H1 (cell line): ENCODE measurements at regions not wholly inside any gene's neighbourhood (a gene's known extent, or its start where the extent isn't known, plus 50 kb on each side); places are given as distances from the start of the nearest gene placed in this dataset.

Source experiments
- CTCF ChIA-PET: fragments of 300-600 bp; sonication (Branson Sonifier 250); formaldehyde crosslinking; loops from one replicate; lab custom pipeline; 2021; ENCODE audit not compliant: partially characterized antibody; lab: Charles Lee
- POLR2A ChIA-PET: fragments of 300-600 bp; sonication (Branson Sonifier 250); formaldehyde crosslinking; loops from one replicate; lab custom pipeline; 2021; ENCODE audit warnings: inconsistent platforms; ENCODE audit not compliant: partially characterized antibody; lab: Charles Lee
- DNase-seq, 2 experiments: peaks; one replicate each; pipeline versions ENCODE4 v3.0.0 to v3.0.0-alpha.2; 2010 to 2022; ENCODE audit warnings: low spot score in 2 of 2, low read depth in 1 of 2, mixed read lengths in 1 of 2
- FAIRE-seq: peaks from 2 replicates; lab custom pipeline; 2011; peaks lifted over from hg19 to GRCh38; lab: Jason Lieb, UNC
- H2AFZ ChIP-seq: 2 replicates; pipeline ENCODE4 v1.8.1; 2012; ENCODE audit warnings: low read length, inconsistent platforms
- H2AK5ac ChIP-seq: 2 replicates; pipeline ENCODE4 v1.6.1; 2013; ENCODE audit warnings: low read depth, low read length
- H2BK120ac ChIP-seq: replicated peaks from 2 replicates; pipeline ENCODE3; 2013; ENCODE audit warnings: low read depth, low read length, inconsistent platforms
- H2BK12ac ChIP-seq: 2 replicates; pipeline ENCODE4 v1.6.1; 2013; ENCODE audit warnings: low read depth, low read length
- H2BK15ac ChIP-seq: 2 replicates; pipeline ENCODE4 v1.6.1; 2013; ENCODE audit warnings: low read length
- H2BK20ac ChIP-seq: 2 replicates; pipeline ENCODE4 v1.6.1; 2013; ENCODE audit warnings: low read length
- H2BK5ac ChIP-seq: 2 replicates; pipeline ENCODE4 v1.6.1; 2013; ENCODE audit warnings: low read depth, low read length
- H3K14ac ChIP-seq: 2 replicates; pipeline ENCODE4 v1.6.1; 2013; ENCODE audit warnings: inconsistent platforms; ENCODE audit not compliant: insufficient read length
- H3K18ac ChIP-seq: 2 replicates; pipeline ENCODE4 v1.6.1; 2013; ENCODE audit warnings: low read length; ENCODE audit errors: extremely low read depth
- H3K23ac ChIP-seq: 2 replicates; pipeline ENCODE4 v1.6.1; 2013; ENCODE audit warnings: inconsistent platforms; ENCODE audit not compliant: insufficient read length
- H3K23me2 ChIP-seq: 2 replicates; pipeline ENCODE4 v1.6.1; 2013; ENCODE audit warnings: low read depth, low read length
- H3K27ac ChIP-seq: 2 replicates; pipeline ENCODE4 v1.6.1; 2011; ENCODE audit warnings: low read depth, low read length, inconsistent platforms
- H3K27me3 ChIP-seq, 4 experiments: replicated peaks in 1 of 4; 1 replicate in 1 of 4; 2 replicates in 3 of 4; pipeline versions ENCODE4 v1.6.1 to v1.8.1; 2011 to 2013; ENCODE audit warnings: low read length in 3 of 4, mild to moderate bottlenecking in 3 of 4, inconsistent platforms in 2 of 4, mixed read lengths in 2 of 4, moderate library complexity in 1 of 4; ENCODE audit not compliant: control insufficient read depth in 3 of 4, insufficient read depth in 3 of 4; ENCODE audit errors: extremely low read depth in 1 of 4
- H3K36me3 ChIP-seq, 4 experiments: 2 replicates each; pipeline versions ENCODE4 v1.6.1 to v1.8.1; 2011 to 2013; ENCODE audit warnings: mild to moderate bottlenecking in 4 of 4, low read length in 3 of 4, moderate library complexity in 2 of 4, control low read depth in 1 of 4, inconsistent platforms in 1 of 4; ENCODE audit not compliant: insufficient read depth in 4 of 4, control insufficient read depth in 2 of 4
- H3K4ac ChIP-seq: replicated peaks from 2 replicates; pipeline ENCODE3; 2013; ENCODE audit warnings: low read length, low read depth, mixed read lengths, inconsistent platforms; ENCODE audit not compliant: insufficient read length
- H3K4me1 ChIP-seq, 4 experiments: replicated peaks in 1 of 4; 1 replicate in 1 of 4; 2 replicates in 3 of 4; pipeline versions ENCODE4 v1.6.1 to v1.8.1; 2011 to 2013; ENCODE audit warnings: low read length in 3 of 4, inconsistent platforms in 2 of 4, mixed read lengths in 1 of 4; ENCODE audit not compliant: insufficient read depth in 4 of 4, control insufficient read depth in 3 of 4
- H3K4me2 ChIP-seq, 2 experiments: 2 replicates each; pipeline versions ENCODE4 v1.6.1 to v1.8.1; 2011 to 2013; ENCODE audit warnings: low read depth in 2 of 2, low read length in 2 of 2, control low read depth in 1 of 2, inconsistent platforms in 1 of 2, mild to moderate bottlenecking in 1 of 2; ENCODE audit not compliant: insufficient read depth in 1 of 2
- H3K4me3 ChIP-seq, 4 experiments: fragments of 200-600, 300-600 bp in 1 of 4; sonication (generic), shearing (Covaris generic), sonication (Bioruptor Twin) in 1 of 4; 2 replicates each; pipeline versions ENCODE4 v1.5.1 to v1.8.1; 2011 to 2016; ENCODE audit warnings: low read length in 4 of 4, low read depth in 3 of 4, control low read depth in 2 of 4, inconsistent platforms in 2 of 4, mild to moderate bottlenecking in 2 of 4, mixed read lengths in 1 of 4, moderate library complexity in 1 of 4; ENCODE audit not compliant: insufficient read depth in 2 of 4; ENCODE audit errors: extremely low read depth in 1 of 4
- H3K56ac ChIP-seq: replicated peaks from 2 replicates; pipeline ENCODE3; 2013; ENCODE audit warnings: low read depth, mild to moderate bottlenecking, mixed read lengths, low read length, inconsistent platforms; ENCODE audit not compliant: insufficient read length
- H3K79me1 ChIP-seq: 2 replicates; pipeline ENCODE4 v1.6.1; 2013; ENCODE audit warnings: low read depth, low read length, control low read depth
- H3K79me2 ChIP-seq, 2 experiments: 2 replicates each; pipeline versions ENCODE4 v1.6.1 to v1.8.1; 2012 to 2013; ENCODE audit warnings: low read length in 2 of 2, mild to moderate bottlenecking in 2 of 2, inconsistent platforms in 1 of 2; ENCODE audit not compliant: insufficient read depth in 2 of 2, control insufficient read depth in 1 of 2
- H3K9ac ChIP-seq, 4 experiments: replicated peaks in 1 of 4; 1 replicate in 1 of 4; 2 replicates in 3 of 4; pipeline versions ENCODE4 v1.6.1 to v1.8.1; 2011 to 2013; ENCODE audit warnings: low read depth in 3 of 4, low read length in 3 of 4, control low read depth in 2 of 4, mild to moderate bottlenecking in 2 of 4, moderate library complexity in 2 of 4, inconsistent platforms in 1 of 4; ENCODE audit errors: extremely low read depth in 1 of 4
- H3K9me3 ChIP-seq, 2 experiments: 2 replicates each; pipeline versions ENCODE4 v1.6.1 to v1.8.1; 2012 to 2013; ENCODE audit warnings: mild to moderate bottlenecking in 2 of 2, moderate library complexity in 2 of 2, control low read depth in 1 of 2, inconsistent platforms in 1 of 2, low read depth in 1 of 2, low read length in 1 of 2, mixed read lengths in 1 of 2; ENCODE audit not compliant: insufficient read depth in 2 of 2
- H4K20me1 ChIP-seq, 2 experiments: replicated peaks in 1 of 2; 2 replicates each; pipeline versions ENCODE3 to v1.8.1; 2011 to 2013; ENCODE audit warnings: inconsistent platforms in 2 of 2, low read length in 2 of 2, mild to moderate bottlenecking in 1 of 2; ENCODE audit not compliant: insufficient read depth in 2 of 2, control insufficient read depth in 1 of 2
- H4K5ac ChIP-seq: 2 replicates; pipeline ENCODE4 v1.6.1; 2013; ENCODE audit warnings: low read length, low read depth, mixed read lengths, inconsistent platforms; ENCODE audit not compliant: insufficient read length
- H4K8ac ChIP-seq: 2 replicates; pipeline ENCODE4 v1.8.0; 2013; ENCODE audit warnings: mild to moderate bottlenecking, moderate library complexity, low read length, inconsistent platforms; ENCODE audit not compliant: insufficient read depth; ENCODE audit errors: extremely low read depth
- H4K91ac ChIP-seq: replicated peaks from 2 replicates; pipeline ENCODE3; 2013; ENCODE audit warnings: low read length, mixed read lengths, inconsistent platforms; ENCODE audit not compliant: insufficient read length
- BRCA1 ChIP-seq: IDR thresholded peaks from 2 replicates; pipeline ENCODE4 v1.6.1; 2012; ENCODE audit warnings: low read depth, low read length, improper control_type of control experiment
- EGR1 ChIP-seq: IDR thresholded peaks from 2 replicates; pipeline ENCODE4 v1.6.1; 2011; ENCODE audit warnings: low read depth, low read length, borderline replicate concordance
- EZH2 ChIP-seq: fragments of 200-600 bp; sonication (generic); IDR thresholded peaks from 2 replicates; pipeline ENCODE4 v1.7.1; 2012; ENCODE audit warnings: low read depth, mild to moderate bottlenecking, moderate library complexity, low read length, inconsistent platforms; ENCODE audit not compliant: severe bottlenecking
- GTF2F1 ChIP-seq: IDR thresholded peaks from 2 replicates; pipeline ENCODE4 v1.6.1; 2012; ENCODE audit warnings: low read depth, low read length, improper control_type of control experiment, borderline replicate concordance
- SIX5 ChIP-seq: IDR thresholded peaks from 2 replicates; pipeline ENCODE4 v1.6.1; 2011; ENCODE audit warnings: mild to moderate bottlenecking, low read depth, low read length
- SP1 ChIP-seq: IDR thresholded peaks from 2 replicates; pipeline ENCODE4 v1.6.1; 2011; ENCODE audit warnings: low read depth, low read length
- SP2 ChIP-seq: IDR thresholded peaks from 2 replicates; pipeline ENCODE4 v1.6.1; 2012; ENCODE audit warnings: mild to moderate bottlenecking, low read length, inconsistent platforms
- TCF12 ChIP-seq: IDR thresholded peaks from 2 replicates; pipeline ENCODE4 v1.6.1; 2011; ENCODE audit warnings: low read depth, mild to moderate bottlenecking, low read length
- WGBS, 2 experiments: shearing (Covaris generic) in 1 of 2; methylation state at CpG; one replicate each; pipeline versions ENCODE4 v1.1.6 to v1.1.7; 2013 to 2015; ENCODE audit warnings: low lambda C conversion rate in 2 of 2, mixed read lengths in 2 of 2, inconsistent platforms in 1 of 2, low coverage in 1 of 2, missing lambda C conversion rate in 1 of 2; ENCODE audit not compliant: insufficient replicate concordance in 2 of 2, insufficient coverage in 1 of 2, insufficient read length in 1 of 2; ENCODE audit errors: extremely low coverage in 1 of 2, missing lambda C conversion rate in 1 of 2; 5-methylcytosine and 5-hydroxymethylcytosine counted together

- no peak overlapping the region for H3K4ac ChIP-seq
- H3K36me3 ChIP-seq: no peaks in the 10 kb centered on the region
- no peak overlapping the region for H3K27ac ChIP-seq
- H4K20me1 ChIP-seq: no peaks in the 10 kb centered on the region
- H3K4me1 ChIP-seq: no peaks in the 10 kb centered on the region
- H3K56ac ChIP-seq: no peak overlapping the region
- no peak overlapping the region for H3K9ac ChIP-seq
- no peak overlapping the region for H4K91ac ChIP-seq
- no peak overlapping the region for H2BK12ac ChIP-seq
- H2AK5ac ChIP-seq: no peak overlapping the region
- no peak overlapping the region for H3K18ac ChIP-seq
- H3K14ac ChIP-seq: no peak overlapping the region
- no peak overlapping the region for H3K4me2 ChIP-seq
- H3K23ac ChIP-seq: no peak overlapping the region
- no peak overlapping the region for H2BK5ac ChIP-seq
- POLR2A ChIA-PET: no interaction called here
- DNase-seq: no peak
- no peaks in the 10 kb centered on the region for H3K23me2 ChIP-seq
- H2BK15ac ChIP-seq: no peak overlapping the region
- no peak overlapping the region for H3K4me3 ChIP-seq
- no peak for TF ChIP-seq GTF2F1
- TF ChIP-seq SP1: no peak
- no peak for TF ChIP-seq BRCA1
- no peak for TF ChIP-seq EZH2
- no peak for TF ChIP-seq SIX5
- TF ChIP-seq SP2: no peak
- TF ChIP-seq TCF12: no peak
- TF ChIP-seq EGR1: no peak
- H3K79me1 ChIP-seq: no peaks in the 10 kb centered on the region
- H3K9me3 ChIP-seq: no peaks in the 10 kb centered on the region
- CTCF ChIA-PET: interaction anchor here (0.6 to 1.0 kb wide), 2 partner anchors 9 to 124 kb away, joined by 4 read pairs; no protein-coding TSS in a partner anchor
- no peaks in the 10 kb centered on the region for H3K27me3 ChIP-seq
- H3K79me2 ChIP-seq: no peaks in the 10 kb centered on the region
- H2BK20ac ChIP-seq: no peak overlapping the region
- 100% methylated on average over 1 of the region's 2 CpGs; no CpG with 5 or more reads in 1 of the 2 experiments for WGBS, 2 experiments
- H2AFZ ChIP-seq: no peak overlapping the region
- no peak overlapping the region for H2BK120ac ChIP-seq
- H4K8ac ChIP-seq: no peak overlapping the region
- no peak for FAIRE-seq
- H4K5ac ChIP-seq: no peak overlapping the region
These were observed 122.3 kb upstream of the TMEM164 start for GRCh38 chrX:109880629-109881028.
